AG04449 (cell line): ENCODE measurements at regions not wholly inside any gene's neighbourhood (a gene's known extent, or its start where the extent isn't known, plus 50 kb on each side); places are given as distances from the start of the nearest gene placed in this dataset.

ENCODE experiments used
- CTCF ChIA-PET: fragments of 350-600 bp; formaldehyde crosslinking; extraction: SDS; loops from one replicate; lab custom pipeline; 2021; ENCODE audit warnings: antibody characterized with exemption; lab: Yijun Ruan, JAX
- POLR2A ChIA-PET: fragments of 400-600, 350-600 bp; formaldehyde crosslinking; extraction: SDS; loops from one replicate; lab custom pipeline; 2020; ENCODE audit warnings: antibody characterized with exemption, inconsistent platforms; lab: Yijun Ruan, JAX
- DNase-seq: peaks from one replicate; pipeline ENCODE4 v3.0.0-alpha.2; 2010; ENCODE audit warnings: low read depth, low spot score
- H3K4me3 ChIP-seq: 2 replicates; pipeline ENCODE4 v1.5.1; 2011; ENCODE audit warnings: low read depth, mild to moderate bottlenecking, control low read depth, low read length
- TF ChIP-seq, protein P1 (sequence below): IDR thresholded peaks from one replicate; pipeline ENCODE4 v1.5.1; 2011; ENCODE audit warnings: mild to moderate bottlenecking, moderate library complexity, low read length, control low read depth, inconsistent platforms; ENCODE audit not compliant: insufficient read depth; ENCODE audit errors: missing control alignments

DNA sequence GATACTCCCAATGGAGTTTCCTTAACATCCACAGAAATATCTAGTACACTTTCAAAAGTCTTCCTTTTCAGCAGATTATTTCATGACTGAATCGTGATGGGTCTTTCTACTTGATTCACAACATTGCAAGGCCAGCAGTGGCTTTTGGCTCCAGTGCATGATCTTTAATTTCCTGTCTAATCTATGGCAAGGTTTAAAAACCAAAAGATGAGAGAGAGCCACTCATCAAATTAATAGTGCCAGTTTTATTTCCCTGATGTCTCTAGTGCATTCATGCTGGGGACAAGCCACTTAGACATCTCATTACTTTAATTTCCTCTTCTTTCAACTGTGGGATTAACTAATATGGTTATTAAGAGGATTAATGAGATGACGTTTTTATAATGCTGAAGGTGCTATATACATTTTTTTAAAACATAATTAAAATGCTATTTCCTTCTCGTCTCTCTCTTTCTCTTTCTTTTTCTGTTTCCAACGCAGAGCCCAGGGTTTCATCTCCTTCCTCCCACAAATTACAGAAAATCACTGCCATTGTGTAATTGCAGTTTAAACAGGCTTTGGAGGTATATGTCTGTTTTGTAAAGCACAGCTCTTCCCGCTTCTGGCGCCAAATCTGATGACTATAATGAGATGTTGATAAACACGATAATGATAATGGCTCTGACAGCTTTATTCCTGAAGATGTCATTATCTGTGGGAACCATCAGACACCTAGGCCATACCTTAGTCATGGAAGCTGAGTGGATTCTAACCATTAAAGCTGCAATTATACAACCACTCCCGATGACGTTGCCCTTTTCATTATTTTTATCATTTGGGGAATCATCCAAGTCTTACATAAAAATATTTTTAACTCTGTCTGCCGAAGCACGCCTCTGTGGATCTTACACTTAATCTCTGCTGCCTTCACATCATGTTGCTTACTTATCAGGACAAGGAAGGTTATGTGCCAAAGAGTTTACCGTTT lies 103.1 kb upstream of the PPM1H start:
- DNase-seq, result no peak
- H3K4me3 ChIP-seq, result no peak overlapping the region
- POLR2A ChIA-PET, result no interaction called here
- TF ChIP-seq, protein P1, sequence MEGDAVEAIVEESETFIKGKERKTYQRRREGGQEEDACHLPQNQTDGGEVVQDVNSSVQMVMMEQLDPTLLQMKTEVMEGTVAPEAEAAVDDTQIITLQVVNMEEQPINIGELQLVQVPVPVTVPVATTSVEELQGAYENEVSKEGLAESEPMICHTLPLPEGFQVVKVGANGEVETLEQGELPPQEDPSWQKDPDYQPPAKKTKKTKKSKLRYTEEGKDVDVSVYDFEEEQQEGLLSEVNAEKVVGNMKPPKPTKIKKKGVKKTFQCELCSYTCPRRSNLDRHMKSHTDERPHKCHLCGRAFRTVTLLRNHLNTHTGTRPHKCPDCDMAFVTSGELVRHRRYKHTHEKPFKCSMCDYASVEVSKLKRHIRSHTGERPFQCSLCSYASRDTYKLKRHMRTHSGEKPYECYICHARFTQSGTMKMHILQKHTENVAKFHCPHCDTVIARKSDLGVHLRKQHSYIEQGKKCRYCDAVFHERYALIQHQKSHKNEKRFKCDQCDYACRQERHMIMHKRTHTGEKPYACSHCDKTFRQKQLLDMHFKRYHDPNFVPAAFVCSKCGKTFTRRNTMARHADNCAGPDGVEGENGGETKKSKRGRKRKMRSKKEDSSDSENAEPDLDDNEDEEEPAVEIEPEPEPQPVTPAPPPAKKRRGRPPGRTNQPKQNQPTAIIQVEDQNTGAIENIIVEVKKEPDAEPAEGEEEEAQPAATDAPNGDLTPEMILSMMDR, result no peak
- CTCF ChIA-PET, result interaction anchor here (1.3 to 1.6 kb wide), 2 partner anchors 13 to 31 kb away, joined by 4 read pairs; no protein-coding TSS in a partner anchor

- DNase-seq, result no peak
- CTCF ChIA-PET, result no interaction called here
- TF ChIP-seq, protein P1, result no peak
- POLR2A ChIA-PET, result no interaction called here
- H3K4me3 ChIP-seq, result no peak overlapping the region
Measured at GRCh38 chr12:63036974-63037335, 102.0 kb upstream of the PPM1H start.

GRCh38 chr12:63036216-63036973 lies 101.4 kb upstream of the PPM1H start:
- ChIA-PET POLR2A (no interaction called here), CTCF (interaction anchor here (0.8 kb wide), 1 partner anchor 11 kb away, joined by 4 read pairs; no protein-coding TSS in a partner anchor)
- TF ChIP-seq, protein P1, result no peak
- H3K4me3 ChIP-seq, result no peak overlapping the region
- DNase-seq, result no peak

GRCh38 chr12:63034601-63035000 lies 99.7 kb upstream of the PPM1H start:
- no peak overlapping the region for H3K4me3 ChIP-seq
- CTCF ChIA-PET, result interaction anchor here (1.4 kb wide), 1 partner anchor 36 kb away, joined by 3 read pairs; no protein-coding TSS in a partner anchor
- TF ChIP-seq, protein P1, result no peak
- POLR2A ChIA-PET, result no interaction called here
- DNase-seq, result no peak

DNA sequence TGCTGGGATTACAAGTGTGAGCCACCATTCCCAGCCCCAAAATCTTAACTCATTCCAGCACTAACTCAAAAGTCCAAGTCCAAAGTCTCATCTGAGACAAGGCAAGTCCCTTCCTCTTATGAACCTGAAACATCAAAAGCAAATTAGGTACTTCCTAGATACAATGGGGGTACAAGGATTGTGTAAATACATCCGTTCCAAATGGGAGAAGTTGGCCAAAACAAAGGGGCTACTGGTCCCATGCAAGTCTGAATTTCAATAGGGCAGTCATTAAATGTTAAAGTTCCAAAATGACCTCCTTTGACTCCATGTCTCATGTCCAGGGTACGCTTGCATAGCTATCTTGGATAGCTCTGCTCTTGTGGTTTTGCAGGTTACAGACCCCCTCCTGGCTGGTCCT lies 94.7 kb upstream of the PPM1H start:
- TF ChIP-seq, protein P1, result no peak
- H3K4me3 ChIP-seq, result no peak overlapping the region
- ChIA-PET POLR2A (no interaction called here), CTCF (no interaction called here)
- no peak for DNase-seq

GRCh38 chr12:63028951-63029350 lies 94.0 kb upstream of the PPM1H start:
- no peak overlapping the region for H3K4me3 ChIP-seq
- TF ChIP-seq, protein P1, result no peak
- ChIA-PET CTCF (no interaction called here), POLR2A (no interaction called here)
- DNase-seq, result no peak
